OCI-M2 (cell line): ENCODE measurements at regions not wholly inside any gene's neighbourhood (a gene's known extent, or its start where the extent isn't known, plus 50 kb on each side); places are given as distances from the start of the nearest gene placed in this dataset.
A peak's percentile ranks its signal among the peaks of the same experiment; 100 is the strongest.

Experiments used
- DNase-seq: peaks from one replicate; lab custom pipeline; 2025; ENCODE audit not compliant: unreplicated experiment; lab: John Stamatoyannopoulos, UW

DNA sequence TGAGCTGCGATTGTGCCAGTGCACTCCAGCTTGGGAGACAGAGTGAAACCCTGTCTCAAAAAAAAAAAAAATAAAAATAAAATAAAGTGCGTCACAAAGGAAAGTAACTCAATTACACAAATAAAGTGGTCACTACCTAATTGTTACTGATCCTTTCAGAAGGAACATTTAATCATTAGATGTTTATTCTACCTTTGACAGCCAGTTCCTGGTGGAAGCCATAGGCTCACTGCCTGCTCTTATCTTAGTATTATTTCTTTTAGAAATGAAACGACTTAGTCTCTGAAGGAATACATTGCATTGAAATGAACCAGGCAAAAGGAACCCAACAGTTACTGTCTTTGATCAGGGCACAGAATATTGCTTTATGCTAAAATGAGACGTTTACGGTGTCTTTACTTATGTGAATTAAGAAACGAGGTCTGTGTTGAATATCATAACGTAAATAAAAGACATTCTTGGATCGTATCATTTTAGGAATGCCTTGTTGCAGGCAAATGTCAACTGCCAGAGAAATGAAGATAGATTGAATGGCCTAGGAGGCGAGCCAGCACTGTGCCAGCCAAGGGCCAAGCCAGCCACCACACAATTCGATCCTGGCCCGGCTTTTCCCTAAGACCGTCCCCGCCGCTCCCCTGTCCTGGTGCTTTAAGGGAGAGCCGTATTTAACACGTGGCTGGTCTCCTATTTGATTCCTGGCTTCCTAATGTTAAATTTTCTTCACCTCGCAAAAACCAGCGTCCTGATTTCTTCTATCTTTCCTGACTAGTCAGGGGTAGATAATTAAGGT lies 136.7 kb upstream of the GMDS start:
- DNase-seq, result no peak

DNA sequence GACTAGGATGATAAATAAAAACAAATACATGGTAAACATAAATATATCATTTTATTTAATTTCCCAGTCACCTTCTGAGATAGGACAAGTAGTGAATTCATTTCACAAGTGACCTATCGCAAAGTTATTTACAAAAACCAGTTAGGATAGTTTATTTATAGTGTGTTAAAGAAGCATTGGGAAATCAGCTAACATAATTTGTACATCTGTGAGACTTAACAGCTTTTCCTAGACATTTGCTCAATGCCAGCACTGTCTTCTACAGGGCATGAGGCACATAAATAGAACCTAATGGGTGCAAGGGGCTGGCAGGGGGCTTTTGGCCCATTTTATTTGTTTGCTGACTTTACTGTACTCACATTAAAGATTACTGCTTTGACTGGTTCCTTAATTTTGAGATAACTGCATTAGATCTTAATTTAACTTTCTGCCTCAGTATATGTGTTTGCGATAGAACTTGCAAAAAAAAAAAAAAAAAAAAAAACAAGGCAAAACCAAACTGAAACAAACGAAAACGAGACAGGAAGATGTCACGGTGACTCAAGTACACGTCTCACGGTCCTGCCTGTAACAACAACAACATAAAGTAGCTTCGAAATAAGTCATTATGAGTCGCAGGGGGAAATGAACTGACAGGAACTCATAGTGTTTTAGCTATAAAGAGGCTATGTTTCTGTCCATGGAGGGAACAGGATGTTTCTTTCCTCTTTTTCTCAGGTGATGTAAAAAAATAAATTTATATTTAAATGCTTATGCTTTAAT lies 133.7 kb upstream of the GMDS start:
- no peak for DNase-seq

DNA sequence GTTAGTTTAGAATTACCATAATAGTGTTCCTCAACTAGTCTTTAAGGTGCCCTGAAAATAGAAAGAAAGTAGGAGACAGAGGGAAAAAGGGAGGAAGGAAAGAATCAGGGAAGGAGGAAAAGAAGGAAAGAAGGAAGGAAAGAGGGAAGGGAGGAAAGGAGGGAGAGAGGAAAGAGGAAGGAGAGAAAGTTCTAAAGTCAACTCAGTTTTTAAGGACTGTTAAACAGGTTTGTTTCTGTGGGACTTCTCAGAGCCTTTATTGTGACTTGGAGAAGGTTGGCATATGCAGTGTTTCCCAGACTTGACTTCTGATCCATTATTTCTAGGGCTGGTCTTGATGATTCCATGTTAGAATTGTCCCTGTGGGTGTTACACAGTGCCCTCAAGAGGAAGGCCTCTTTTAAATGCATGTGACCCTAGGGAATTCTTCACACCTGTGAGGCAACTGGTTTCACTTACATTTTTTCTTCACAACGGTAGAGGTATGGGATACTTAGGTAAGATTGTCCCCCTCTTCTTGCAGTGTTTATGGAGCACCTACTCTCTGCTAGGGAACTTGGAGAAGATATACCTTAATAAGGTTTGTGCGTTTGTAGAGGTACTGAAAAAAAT lies 132.7 kb upstream of the GMDS start:
- DNase-seq, result no peak

DNA sequence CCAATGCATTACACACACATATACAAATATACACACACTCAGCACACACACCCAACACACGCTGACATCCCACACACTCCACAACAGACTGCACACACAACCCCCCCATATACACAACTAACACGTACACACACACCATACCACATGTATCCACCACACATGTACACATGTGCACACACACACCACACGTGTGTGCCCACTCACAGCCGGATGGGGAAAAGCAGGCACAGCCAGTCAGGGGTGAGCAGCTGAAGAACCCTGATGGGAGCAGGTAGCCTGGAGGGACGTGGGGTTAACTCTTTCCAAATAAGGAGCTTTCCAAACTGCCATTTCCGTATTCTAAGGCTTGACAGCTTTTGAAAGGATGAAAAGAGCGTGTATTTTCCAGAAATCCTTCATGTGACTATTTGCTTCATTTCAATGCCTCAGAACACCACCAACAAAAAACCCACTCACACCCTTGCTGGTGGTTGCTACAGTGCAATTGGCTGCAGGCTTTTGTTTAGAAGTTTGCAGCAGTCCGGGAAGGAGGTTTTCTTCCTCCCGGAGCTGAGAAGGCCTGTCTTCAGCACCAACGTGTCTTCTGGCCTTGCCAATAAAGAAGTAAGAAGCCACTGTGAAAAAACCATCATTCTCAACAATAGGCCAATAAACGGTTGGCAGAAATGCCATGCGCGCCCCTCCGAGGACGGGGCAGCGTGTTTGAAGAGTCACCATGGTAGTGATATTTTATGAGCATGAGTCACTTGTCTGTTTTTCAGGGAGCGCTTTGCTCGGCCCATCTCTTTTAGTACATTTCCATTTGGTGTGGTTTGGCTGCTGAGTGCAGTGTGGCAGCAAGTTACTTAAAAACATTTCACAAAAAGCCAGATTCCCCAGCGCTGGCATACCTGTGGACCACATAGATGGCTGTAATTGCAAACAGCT lies 131.3 kb upstream of the GMDS start:
- no peak for DNase-seq

DNA sequence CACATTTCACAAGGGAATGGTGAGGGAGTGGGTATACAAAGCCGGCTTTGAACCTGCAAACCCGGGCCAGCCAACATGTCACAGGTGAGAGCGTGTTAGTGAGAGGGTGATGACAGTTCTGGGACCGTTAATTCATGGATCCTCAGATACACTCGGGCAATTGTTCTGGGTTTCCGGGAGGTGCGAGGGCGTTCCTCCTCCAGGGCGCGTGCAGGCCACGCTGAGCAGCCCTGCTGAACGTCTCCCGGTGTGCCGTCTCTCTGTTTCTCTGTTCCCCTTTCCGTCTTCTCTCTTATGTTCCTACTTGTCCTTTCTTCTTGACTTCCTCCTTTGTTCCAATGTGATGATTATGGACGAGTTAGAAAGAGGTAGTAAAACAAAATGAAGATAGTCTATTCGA lies 130.0 kb upstream of the GMDS start:
- no peak for DNase-seq

DNA sequence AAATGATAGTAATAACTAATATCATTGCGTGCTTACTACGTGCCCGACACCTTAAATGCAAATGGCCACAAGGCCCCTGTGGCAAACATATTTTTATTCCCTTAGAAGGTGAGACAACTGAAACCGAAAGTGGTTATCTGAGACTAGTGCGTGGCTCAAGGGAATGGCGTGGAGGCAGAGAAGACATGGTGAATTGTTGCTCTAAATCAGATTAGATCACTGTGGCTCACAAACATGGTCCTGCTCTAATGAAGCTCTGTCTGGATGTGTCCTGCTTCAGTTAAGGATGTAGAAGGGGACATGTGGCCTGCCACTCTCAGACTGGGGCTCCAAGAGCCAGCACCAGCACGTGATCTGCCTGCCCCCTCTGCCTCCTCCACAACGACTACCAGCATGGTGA lies 124.2 kb upstream of the GMDS start:
- DNase-seq, result no peak

DNA sequence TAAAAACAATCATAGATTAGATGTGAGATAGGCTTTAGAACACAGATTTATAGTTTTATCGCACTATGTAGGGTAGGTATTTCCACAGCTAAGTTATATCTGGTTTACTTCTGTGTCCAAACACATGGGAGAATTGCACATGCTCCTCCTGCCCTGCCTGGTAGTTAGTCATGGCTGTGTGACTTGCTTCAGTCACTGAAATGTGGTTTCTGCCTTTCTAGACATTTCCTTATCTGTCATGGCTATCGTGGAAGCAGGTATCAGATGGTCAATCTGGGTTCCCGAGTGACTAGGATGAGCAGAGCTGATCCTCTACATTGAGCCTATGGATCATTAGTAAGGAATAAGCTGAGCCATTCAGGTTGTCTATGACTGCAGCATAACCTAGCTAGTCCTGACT lies 117.8 kb upstream of the GMDS start:
- no peak for DNase-seq

DNA sequence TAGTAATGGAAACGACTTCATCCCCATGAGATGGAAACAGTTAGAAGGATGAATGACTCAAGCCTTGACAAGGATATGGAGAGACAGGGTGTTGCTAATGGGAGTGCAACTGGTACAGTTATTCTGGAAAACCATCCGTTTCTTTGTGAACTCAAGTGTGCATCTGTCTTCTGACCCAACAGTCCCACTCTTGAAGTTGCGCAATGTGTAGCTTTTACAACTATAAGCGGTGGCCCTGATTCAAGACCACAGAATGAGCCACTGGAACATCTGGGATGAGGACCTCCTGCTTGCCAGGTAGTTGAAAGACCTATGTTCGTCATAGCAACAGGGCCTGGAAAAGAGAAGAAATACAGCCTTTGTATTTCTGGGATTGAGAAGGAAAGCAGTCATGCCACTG lies 115.8 kb upstream of the GMDS start:
- DNase-seq, result no peak

DNA sequence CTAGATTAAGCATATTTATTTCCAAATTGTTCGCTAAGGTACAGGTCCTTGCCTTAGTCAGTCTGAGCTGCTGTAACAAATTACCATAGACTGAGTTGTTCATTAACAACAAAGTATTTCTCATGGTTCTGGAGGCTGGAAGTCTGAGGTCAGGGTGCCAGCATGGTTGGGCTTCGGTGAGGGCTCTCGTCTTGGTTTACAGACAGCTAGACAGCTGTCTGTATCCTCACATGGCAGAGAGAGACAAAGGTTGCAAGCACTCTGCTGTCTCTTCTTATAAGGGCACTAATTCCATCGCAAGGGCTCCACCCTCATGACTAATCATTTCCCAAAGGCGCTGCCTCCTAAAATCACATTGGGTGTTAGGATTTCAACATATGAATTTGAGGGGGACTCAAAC lies 115.3 kb upstream of the GMDS start:
- no peak for DNase-seq

DNA sequence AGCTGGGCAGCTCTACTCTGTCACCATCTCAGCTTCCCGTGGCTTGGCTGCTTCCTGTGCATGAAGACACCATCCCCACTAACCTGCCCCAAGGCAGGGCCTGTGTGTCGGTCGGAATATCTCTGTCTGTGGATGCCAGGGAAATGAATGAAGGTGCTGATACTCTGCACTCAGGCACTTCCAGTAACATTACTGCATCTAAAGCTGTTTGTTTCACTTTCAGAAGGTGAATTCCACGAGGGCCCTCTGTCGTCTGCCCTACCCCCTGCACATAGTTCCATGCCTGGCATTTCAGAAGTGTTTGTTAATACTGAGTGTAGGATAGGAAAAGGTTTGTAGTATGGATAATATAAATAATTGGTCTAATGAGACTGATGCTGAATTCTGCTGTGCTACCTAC lies 114.7 kb upstream of the GMDS start:
- no peak for DNase-seq

DNA sequence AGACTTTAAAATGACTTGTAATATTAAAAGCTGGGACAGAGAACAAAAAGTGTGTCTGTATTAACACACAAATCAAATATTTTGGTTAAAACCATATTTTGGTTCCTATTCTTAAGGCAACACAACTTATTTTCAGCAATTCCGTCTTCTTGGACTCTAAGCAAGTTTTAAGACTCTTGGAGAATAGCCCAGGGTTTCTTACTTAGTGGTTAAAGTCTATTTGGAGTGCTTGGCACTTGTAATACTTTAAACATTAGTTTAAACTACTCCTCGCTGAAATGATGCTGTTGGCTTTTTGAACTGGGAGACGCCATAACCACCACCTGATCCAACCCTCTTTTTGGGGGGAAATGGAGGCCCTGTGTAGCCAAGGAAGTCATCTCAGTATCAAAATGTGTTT lies 109.7 kb upstream of the GMDS start:
- no peak for DNase-seq

DNA sequence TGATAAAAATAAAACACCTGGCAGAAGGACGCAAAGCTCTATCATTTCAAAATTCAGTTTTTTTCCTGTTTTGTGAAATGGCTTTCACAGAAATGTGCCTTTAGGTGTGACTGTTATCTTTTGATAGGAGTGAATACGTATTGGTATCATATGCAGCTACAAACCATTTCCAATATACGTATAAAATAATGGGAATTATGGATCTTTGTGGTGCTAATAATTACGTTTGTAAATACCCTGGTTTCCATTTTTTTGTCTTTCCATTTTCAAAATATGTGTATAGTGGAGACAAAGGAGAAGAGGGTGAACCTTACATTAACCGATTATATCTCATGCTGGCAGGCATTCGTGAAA lies 108.7 kb upstream of the GMDS start:
- DNase-seq, result no peak

DNA sequence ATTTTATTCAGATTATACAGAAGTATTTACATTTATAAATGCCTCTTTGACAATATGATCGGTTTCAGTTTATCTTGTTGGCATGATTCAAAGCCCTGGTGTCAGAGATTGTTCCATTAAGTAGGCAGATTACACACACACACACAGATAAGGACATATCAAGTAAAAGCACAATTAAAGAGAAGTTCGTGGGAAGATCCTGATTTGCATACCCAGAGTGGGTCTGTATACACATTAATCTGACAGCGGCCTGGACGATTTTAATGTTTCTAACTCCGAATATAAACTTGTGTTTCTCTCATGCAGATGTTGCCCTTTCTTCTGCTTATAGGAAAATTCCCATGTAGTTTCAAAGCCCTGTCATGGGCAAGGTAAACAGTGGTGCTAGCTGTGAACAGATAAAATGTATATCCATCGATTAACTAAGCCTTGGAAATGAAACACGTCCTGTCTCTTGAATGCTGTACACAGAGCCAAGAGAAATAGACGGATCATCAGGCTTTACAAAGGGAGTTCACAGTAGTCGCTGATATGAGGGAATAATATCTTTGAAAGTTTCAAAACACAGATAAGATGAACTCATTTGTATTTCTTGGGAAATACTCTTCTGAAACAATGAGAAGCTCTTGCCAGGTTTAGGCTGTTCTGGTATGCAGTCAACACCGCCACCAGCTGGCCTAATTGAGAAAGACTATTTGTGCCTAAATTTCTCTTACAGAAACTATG lies 108.2 kb upstream of the GMDS start:
- DNase-seq, result peak; percentile 19

DNA sequence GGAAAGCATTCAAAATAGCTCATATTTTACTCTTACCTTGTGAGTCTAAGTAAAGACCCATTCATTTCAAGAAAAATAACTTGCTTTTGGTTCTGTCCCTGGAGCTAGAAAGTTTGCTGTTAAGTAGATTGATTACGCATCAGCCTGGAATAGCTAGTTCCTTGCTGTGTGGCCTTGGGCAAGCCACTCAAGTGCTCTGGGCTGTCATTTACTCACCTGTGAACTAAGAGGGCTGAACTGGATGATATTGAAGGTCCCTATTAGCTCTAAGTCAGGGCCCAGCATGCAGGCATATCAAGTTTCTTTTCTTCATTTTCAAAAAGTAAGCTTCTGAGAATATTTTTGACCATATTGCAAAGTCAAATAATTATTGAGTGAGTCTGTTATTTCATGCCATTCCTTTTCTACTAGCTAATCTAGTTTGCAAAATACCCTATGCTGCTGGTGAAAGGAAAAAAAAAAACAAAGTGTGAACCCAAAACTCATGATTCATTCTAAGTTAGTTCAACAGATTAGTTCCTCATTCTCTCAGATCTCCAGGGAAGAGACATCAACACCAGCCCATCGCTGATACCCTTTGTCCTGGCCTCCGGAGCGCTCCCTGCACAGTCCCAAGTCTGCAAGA lies 106.5 kb upstream of the GMDS start:
- DNase-seq, result no peak

DNA sequence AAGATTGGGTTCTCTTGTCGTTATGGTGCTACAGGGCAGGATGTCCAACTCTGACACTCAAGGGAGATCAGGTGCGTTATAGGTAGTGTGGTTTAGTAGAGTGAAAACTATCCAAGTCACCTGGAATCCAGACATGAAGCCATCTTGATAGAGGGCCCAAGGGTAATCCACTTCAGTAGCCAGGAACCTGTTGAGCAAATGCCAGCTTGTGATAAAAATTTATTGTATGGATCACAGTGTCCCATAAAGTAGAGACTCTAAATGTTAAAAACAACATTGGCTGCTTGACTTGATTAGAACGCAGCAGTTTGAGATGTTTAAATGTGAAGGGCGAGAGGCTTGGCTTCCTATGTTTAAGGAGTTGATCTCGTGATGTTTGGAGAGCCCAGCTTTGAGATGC lies 105.7 kb upstream of the GMDS start:
- DNase-seq, result no peak

DNA sequence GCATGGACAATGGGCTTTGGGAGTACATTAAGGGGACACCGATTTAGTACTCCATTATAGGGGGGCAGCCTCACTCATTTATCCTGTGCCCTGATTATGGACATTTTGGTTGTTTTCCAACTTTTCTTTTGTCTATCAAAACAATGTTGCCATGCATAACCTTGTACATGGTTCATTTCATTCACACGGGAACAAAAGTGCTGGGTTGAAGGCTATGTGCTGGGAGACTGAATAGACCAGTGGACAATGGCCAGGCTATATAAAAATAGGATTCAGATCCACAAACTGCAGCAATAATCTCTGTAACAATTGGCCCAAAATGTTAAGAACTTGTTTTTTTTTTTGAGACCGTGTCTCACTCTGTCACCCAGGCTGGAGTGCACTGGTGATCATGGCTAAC lies 100.7 kb upstream of the GMDS start:
- DNase-seq, result no peak

DNA sequence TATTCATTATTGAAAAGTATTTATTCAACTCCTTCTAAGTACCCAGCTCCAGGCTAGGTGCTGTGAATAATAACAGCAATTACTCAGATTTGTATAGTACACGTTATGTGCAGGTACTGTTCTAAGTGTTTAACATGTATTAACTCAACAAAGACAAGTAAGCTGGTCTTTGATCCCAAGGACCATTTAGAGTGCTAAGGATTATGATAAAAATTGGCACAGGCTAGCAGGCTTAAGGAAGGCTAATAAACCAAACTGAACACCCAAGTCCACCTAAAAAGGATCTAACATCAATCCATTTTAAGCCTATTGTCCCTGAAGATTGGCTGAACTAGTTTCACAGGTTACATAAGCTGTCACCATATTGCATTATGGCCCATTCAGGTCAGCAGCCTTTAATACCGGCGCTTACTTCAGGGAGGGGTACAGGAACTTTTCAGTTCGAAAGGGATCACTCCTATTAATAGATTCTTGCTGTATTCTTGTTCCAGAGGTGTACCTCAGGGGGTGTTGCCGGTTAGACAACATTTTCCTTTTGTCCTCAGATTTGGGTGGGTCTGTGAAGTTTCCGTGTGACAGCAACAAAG lies 99.0 kb upstream of the GMDS start:
- DNase-seq, result no peak

DNA sequence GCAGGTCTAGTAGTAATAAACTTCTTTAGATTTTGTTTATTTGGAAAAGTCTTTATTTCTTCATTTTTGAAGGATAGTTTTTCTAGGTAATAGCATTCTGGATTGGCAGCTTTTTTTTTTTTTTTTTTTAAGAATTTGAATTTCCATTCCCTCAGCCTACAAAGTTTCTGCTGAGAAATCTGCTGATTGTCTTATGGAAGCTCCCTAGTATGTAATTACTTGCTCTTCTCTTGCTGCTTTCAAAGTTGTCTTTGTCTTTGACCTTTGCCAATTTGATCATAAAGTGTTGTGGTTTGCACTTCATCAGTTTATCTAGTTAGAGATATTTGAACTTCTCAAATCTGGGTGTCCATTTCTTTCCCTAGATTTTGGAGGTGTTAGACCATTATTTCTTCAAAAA lies 82.2 kb upstream of the GMDS start:
- no peak for DNase-seq

DNA sequence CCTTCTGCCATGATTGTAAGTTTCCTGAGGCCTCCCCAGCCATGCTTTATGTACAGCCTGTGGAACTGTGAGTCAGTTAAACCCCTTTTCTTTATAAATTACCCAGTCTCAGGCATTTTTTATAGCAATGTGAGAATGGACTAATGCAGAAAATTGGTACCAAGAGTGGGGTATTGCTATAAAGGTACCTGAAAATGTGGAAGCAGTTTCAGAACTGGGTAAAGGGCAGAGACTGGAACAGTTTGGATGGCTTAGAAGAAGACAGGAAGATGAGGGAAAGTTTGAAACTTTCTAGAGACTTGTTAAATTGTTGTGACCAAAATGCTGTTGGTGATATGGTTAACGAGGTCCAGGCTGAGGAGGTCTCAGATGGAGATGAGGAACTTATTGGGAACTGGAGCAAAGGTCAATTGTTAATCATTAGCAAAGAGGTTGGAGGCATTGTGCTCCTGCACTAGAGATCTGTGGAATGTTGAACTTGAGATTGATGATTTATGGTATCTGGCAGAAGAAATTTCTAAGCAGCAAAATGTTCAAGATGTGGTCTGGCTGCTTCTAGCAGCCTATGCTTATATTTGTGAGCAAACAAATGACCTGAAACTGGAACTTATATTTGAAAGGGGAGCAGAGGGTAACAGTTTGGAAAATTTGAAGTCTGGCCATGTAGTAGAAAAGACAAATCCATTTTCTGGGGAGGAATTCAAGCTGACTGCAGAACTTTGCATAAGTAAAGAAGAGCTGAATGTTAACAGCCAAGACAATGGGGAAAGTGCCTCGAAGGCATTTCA lies 79.0 kb upstream of the GMDS start:
- no peak for DNase-seq
